ENCODE measurements at regions not wholly inside any gene's neighbourhood (a gene's known extent, or its start where the extent isn't known, plus 50 kb on each side); places are given as distances from the start of the nearest gene placed in this dataset.
A peak's percentile ranks its signal among the peaks of the same experiment; 100 is the strongest.
"Not testable (repeated sequence)": the region's sequence is repeated elsewhere in the genome, so short reads cannot be mapped to it uniquely, and the experiment has no call there.

DNA sequence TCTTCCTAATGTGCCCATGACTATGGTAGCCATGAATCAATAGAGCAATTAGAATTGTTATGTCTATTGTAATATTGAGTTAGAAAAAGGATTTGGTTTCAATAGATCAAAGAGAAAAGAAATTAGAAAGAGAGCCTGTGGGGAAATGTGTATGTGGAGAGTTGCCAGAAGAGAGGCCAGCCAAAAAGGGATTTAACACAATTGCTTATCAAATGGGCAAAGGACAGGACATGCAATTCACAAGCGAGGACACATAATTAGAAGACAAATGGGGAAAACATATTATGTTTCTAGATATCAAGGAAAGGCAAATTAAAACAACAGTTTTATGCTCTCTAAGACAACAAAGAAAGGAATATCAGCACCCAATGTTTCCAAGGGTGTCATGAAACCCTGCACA, 403.2 kb upstream of the KLHL29 start:
- ATAC-seq (peak; percentile 80), DNase-seq (ENCODE audit: low spot score) (peak; percentile 49)

DNA sequence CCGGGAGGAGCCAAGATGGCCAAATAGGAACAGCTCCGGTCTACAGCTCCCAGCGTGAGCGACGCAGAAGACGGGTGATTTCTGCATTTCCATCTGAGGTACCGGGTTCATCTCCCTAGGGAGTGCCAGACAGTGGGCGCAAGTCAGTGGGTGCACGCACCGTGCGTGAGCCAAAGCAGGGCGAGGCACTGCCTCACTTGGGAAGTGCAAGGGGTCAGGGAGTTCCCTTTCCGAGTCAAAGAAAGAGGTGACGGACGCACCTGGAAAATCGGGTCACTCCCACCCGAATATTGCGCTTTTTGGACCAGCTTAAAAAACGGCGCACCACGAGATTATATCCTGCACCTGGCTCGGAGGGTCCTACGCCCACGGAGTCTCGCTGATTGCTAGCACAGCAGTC, 400.8 kb upstream of the KLHL29 start:
- not testable (repeated sequence) for DNase-seq (ENCODE audit: low spot score); ATAC-seq

DNA sequence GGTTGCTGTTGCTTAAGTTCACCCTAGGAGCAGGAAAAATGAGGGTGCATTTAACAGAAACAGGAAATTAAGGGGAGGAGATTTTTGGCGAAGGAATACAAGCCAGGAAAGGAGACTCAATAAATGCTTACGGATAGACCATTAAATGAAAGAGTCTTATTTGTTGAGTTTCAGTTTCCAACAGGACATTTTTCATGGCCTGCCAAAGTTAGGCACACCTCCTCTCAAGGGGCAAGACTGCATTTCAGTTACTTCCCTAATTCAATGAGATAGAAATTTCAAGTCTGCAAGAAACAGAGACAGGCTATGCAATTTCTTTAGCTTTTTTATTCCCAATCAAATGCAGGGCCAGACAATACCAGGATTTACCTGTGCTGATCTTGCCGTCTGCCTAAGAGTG, 394.7 kb upstream of the KLHL29 start:
- ATAC-seq (no peak), DNase-seq (ENCODE audit: low spot score) (no peak)

DNA sequence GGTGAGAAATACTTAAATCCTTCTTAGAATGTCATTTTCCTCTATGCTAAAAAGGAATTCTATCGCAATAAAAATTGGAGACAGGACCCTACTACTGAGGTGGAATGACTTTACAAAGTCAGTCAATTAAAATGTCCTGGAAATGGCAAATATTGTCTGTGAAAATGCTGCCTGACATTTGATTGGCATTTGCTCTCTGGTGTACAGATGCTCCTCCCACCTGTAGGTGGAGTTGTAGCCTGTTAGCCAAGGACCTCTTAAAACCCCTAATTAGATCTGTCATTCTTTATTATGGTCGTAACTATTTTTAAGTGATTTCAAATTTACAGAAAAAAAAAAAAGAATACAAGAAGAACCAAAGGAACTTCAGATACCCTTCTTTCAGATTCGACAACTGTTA, 393.1 kb upstream of the KLHL29 start:
- no peak for ATAC-seq
- no peak for DNase-seq (ENCODE audit: low spot score)

DNA sequence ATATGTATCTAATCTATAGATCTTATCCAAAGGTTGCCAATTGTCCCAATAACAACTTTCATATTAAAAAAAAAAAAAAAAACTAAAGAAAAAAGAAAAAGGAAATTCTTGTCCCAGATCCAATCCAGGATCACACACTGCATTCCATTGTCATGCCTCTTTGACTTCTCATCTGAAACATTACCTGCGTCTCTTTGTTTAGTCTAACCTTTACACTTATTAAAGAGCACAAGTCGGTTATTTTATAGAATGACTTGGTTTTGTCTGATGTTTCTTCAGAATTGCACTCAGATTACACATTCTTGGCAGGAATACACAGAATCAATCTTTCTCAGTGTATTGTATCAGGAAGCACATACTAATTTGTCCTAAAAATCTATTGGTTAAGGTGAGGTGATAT, 392.5 kb upstream of the KLHL29 start:
- ATAC-seq (no peak), DNase-seq (ENCODE audit: low spot score) (no peak)

GRCh38 chr2:22993250-22993649, 391.7 kb upstream of the KLHL29 start:
- ATAC-seq = no peak
- no peak for DNase-seq (ENCODE audit: low spot score)

- ATAC-seq (no peak), DNase-seq (ENCODE audit: low spot score) (no peak)
Measured at GRCh38 chr2:22995576-22995975, 389.4 kb upstream of the KLHL29 start.

- DNase-seq (ENCODE audit: low spot score) (no peak), ATAC-seq (no peak)
Measured at GRCh38 chr2:22996911-22997310, 388.1 kb upstream of the KLHL29 start.

GRCh38 chr2:22998359-22998758, 386.6 kb upstream of the KLHL29 start:
- ATAC-seq (no peak), DNase-seq (ENCODE audit: low spot score) (no peak)

GRCh38 chr2:22999951-23000350, 385.0 kb upstream of the KLHL29 start:
- ATAC-seq (no peak), DNase-seq (ENCODE audit: low spot score) (no peak)

- DNase-seq (ENCODE audit: low spot score) = no peak
- peak; percentile 79 for ATAC-seq
Measured at GRCh38 chr2:23002234-23002633, 382.7 kb upstream of the KLHL29 start.

- ATAC-seq (no peak), DNase-seq (ENCODE audit: low spot score) (no peak)
Measured at GRCh38 chr2:23005469-23005868, 379.5 kb upstream of the KLHL29 start.

DNA sequence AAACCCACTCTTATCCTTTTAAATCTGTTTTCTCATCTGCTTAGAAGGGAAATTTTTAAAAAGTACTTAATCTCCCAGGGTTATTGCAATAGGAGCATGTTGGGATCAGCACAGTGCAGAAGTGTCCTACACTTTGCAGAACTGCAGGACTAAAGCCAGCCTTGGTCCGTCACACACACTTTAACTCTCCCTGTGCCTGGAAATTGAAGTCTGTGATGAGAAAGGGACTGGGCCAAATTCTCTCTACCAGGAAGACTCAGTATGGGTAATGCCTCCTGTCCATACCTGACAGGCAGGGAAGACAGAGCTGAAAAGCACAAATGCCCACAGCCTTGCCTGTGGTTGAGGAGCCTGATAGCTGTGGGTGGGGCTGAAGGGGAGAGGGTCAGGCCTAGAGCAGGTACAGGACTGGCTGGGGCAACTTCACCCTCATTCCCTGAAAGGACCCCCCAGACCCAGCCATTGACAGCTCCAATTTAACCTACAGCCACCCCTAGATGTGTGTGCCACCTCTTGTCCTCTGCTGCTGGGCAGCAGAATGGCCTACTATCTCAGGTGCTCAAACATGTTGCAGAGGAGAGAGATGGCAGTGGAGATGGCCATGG, 377.2 kb upstream of the KLHL29 start:
- ATAC-seq = no peak
- no peak for DNase-seq (ENCODE audit: low spot score)

- DNase-seq (ENCODE audit: low spot score) = no peak
Measured at GRCh38 chr2:23008440-23008839, 376.5 kb upstream of the KLHL29 start.

GRCh38 chr2:23008951-23009350, 376.0 kb upstream of the KLHL29 start:
- no peak for DNase-seq (ENCODE audit: low spot score)
- ATAC-seq = no peak

More at GRCh38 chr2:23008440-23008839, 376.5 kb upstream of the KLHL29 start:
- no peak for ATAC-seq

- ATAC-seq (peak; percentile 40), DNase-seq (ENCODE audit: low spot score) (no peak)
Measured at GRCh38 chr2:23009545-23010149, 375.3 kb upstream of the KLHL29 start.

DNA sequence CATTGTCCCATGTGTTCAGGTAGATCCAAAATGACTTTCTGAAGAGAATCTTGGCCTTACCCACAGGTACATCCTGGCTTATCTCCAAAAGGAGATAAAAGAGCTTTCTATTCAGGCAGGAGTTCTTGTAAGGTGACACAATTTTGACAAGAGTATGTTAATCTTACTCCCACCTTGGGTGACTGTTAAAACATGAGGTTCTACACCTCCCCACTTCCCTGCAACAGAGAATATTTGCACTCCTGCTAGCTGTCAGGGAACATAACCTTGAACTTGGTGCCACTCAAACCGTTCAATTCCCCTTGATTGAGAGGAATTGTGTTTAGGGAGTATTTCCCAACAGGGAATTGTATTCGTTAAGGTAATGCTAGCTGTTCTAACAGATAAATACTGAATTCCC, 372.5 kb upstream of the KLHL29 start:
- ATAC-seq (peak; percentile 42), DNase-seq (ENCODE audit: low spot score) (no peak)

- ATAC-seq (no peak), DNase-seq (ENCODE audit: low spot score) (no peak)
Measured at GRCh38 chr2:23015651-23016200, 369.3 kb upstream of the KLHL29 start.

DNA sequence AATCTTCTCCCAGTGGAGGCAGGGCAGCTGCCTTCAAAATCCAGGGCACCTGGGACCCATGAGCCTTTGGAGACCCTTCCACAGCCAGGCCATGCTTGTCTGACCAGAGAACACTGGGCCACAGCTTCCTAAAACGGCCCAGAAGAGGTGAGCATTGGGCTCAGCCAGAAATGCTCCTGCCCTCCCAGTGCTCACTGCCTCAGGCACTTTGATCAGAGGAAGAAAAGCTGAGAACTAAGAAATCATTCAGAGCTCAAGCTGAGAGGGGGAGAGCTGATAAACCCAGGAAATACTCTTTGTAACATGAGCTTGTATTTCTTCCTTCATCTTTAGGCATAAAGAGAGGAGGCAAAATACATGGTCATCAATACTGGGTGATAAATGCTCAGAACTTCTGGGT, 365.5 kb upstream of the KLHL29 start:
- no peak for ATAC-seq
- no peak for DNase-seq (ENCODE audit: low spot score)

DNA sequence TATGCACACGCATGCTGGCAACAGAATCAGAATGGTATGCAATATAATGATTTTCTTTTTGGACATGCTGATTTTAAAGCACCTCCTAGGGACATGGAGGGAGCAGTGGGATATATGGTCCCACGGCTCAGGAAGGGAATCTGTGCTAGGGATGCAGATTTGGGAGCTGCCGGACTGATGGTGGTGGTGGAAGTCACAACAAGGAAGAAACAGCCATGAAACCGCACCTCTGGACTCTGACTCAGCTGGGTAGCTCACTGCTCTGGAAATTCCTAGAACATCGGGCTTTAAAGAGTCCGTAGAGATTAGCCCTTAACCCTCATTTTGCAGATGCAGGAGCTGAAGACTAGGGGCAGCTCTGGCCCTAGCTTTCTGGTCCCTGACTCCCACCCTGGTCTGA, 364.3 kb upstream of the KLHL29 start:
- DNase-seq (ENCODE audit: low spot score) = no peak
- no peak for ATAC-seq

GRCh38 chr2:23021311-23022120, 363.5 kb upstream of the KLHL29 start:
- DNase-seq (ENCODE audit: low spot score) = no peak
- no peak for ATAC-seq

GRCh38 chr2:23023722-23024121, 361.3 kb upstream of the KLHL29 start:
- ATAC-seq (no peak), DNase-seq (ENCODE audit: low spot score) (no peak)
